Heart left ventricle (tissue), 16 donors: ENCODE measurements at regions not wholly inside any gene's neighbourhood (a gene's known extent, or its start where the extent isn't known, plus 50 kb on each side); places are given as distances from the start of the nearest gene placed in this dataset.

Experiments
- ATAC-seq, 4 donors: fragments of 200-7000 bp; cut with Tn5 transposase; one replicate each; pipeline ENCODE4 v1.9.1; 2020 to 2022; ENCODE audit warnings: moderate library complexity in 4 of 4, mild to moderate bottlenecking in 3 of 4, moderate number of reproducible peaks in 1 of 4
- DNase-seq, 5 donors: peaks; one replicate each; pipeline ENCODE4 v3.0.0-alpha.2; 2020
- H3K27ac ChIP-seq, 12 donors: fragments of 200-600 bp; sonication (generic) in 4 of 12; one replicate each; pipeline versions ENCODE4 v1.5.0 to v1.8.0; 2016 to 2022; ENCODE audit warnings: mild to moderate bottlenecking in 2 of 12
- H3K27me3 ChIP-seq, 9 donors: fragments of 200-600 bp; sonication (generic) in 2 of 9; one replicate each; pipeline versions ENCODE4 v1.5.1 to v1.8.0; 2016 to 2022; ENCODE audit warnings: mild to moderate bottlenecking in 3 of 9
- H3K36me3 ChIP-seq, 9 donors: fragments of 200-600 bp; sonication (generic) in 2 of 9; one replicate each; pipeline versions ENCODE4 v1.5.0 to v1.8.0; 2018 to 2022; ENCODE audit warnings: mild to moderate bottlenecking in 2 of 9
- H3K4me1 ChIP-seq, 12 donors: fragments of 200-600 bp; sonication (generic) in 4 of 12; one replicate each; pipeline versions ENCODE4 v1.5.0 to v1.8.0; 2016 to 2022; ENCODE audit warnings: mild to moderate bottlenecking in 3 of 12
- H3K4me3 ChIP-seq, 12 donors: fragments of 200-600 bp; sonication (generic) in 4 of 12; one replicate each; pipeline versions ENCODE4 v1.5.0 to v1.8.0; 2017 to 2022; ENCODE audit warnings: mild to moderate bottlenecking in 9 of 12, moderate library complexity in 4 of 12
- H3K9me3 ChIP-seq, 12 donors: fragments of 200-600 bp; sonication (generic) in 4 of 12; one replicate each; pipeline versions ENCODE4 v1.5.0 to v1.8.0; 2016 to 2022; ENCODE audit warnings: mild to moderate bottlenecking in 1 of 12
- CTCF ChIP-seq, 12 donors: fragments of 200-600 bp; sonication (generic) in 4 of 12; IDR thresholded peaks; one replicate each; pipeline versions ENCODE4 v1.5.0 to v1.8.0; 2018 to 2022; ENCODE audit warnings: antibody characterized with exemption in 12 of 12, mild to moderate bottlenecking in 5 of 12
- POLR2A ChIP-seq, 2 donors: fragments of 450-650 bp; IDR thresholded peaks; one replicate each; pipeline ENCODE4 v1.6.1; 2017; ENCODE audit warnings: antibody characterized with exemption in 2 of 2, mild to moderate bottlenecking in 2 of 2, moderate library complexity in 2 of 2
- WGBS, 4 donors: extraction: QIAGEN DNeasy Blood & Tissue Kit in 2 of 4; methylation state at CpG; one replicate each; pipeline versions ENCODE4 v1.1.5 to v1.1.7; 2013 to 2018; 5-methylcytosine and 5-hydroxymethylcytosine counted together
- intact Hi-C, 10 donors: fragments of 100-400 bp; cut with DNase I; formaldehyde crosslinking; loops; one replicate each; pipeline versions ENCODE4 v1.11.1 to v1.14.2; 2022
- donor health status: ischemic (EF 13 %, LVEDD 7.1; RV severe dilation, severe dysfunction).
- donor health status: healthy with polysubstance abuse.
- donor health status: DM: no; HTN: yes; CAD: no.
- donor health status: DM: no; HTN: no; CAD: no.
- donor health status: ischemic (EF 25% LVEDD 6.9; RV normal size, moderate dysfunction).
- donor health status: ischemic (EF 25% LVEDD 5.7; RV mildly dilated, moderate dysfunction).
- donor health status: healthy.
- donor health status: DM: yes; HTN: yes; CAD: no.
- donor health status: ischemic (EF 35%, LVEDD 5.7; RV mildly dilated, moderate dysfunction).
- donor health status: nonischemic (EF 11% LVEDD 7.7; RV severe dilation, severe dysfunction).
- donor health status: DM: yes; HTN: yes; CAD: no.
- donor health status: PGD.
- donor health status: ischemic (EF 29% LVEDD 5.4; RV normal size, mild dysfunction).
- donor health status: nonischemic (EF 23%, LVEDD 6.1; RV moderate dilation, normal function).

- Histone ChIP-seq H3K27me3 (no peaks in the 10 kb centered on the region), H3K4me1 (peaks cover 0 to 26% (median 12%) of the 10 kb centered on the region in 12 donors), H3K27ac (peak overlapping the region in 4 of 12 donors; percentile 58 to 73 (median 62)), H3K9me3 (peaks cover 0 to 9% (median 0%) of the 10 kb centered on the region in 12 donors), H3K4me3 (no peak overlapping the region), H3K36me3 (no peaks in the 10 kb centered on the region)
- 91 to 95% (median 92%) methylated on average over 1 of the region's 1 CpG for WGBS, 4 donors
- no peak for TF ChIP-seq POLR2A (IDR thresholded peaks at IDR 0.05)
- TF ChIP-seq CTCF (IDR thresholded peaks at IDR 0.05) = no peak
- DNase-seq (no peak), ATAC-seq (no peak)
- intact Hi-C loops = loop anchor here in 1 of 10 donors (2.0 kb wide), 1 partner anchor 506 kb away; the partner anchor contains the start of gene PLPP3
Observed at GRCh38 chr1:56072310-56072709, 507.1 kb downstream of the PLPP3 start.

- ATAC-seq (no peak), DNase-seq (no peak)
- H3K4me3 ChIP-seq = no peak overlapping the region
- peaks cover 0 to 7% (median 0%) of the 10 kb centered on the region in 12 donors for H3K9me3 ChIP-seq
- H3K27me3 ChIP-seq = no peaks in the 10 kb centered on the region
- TF ChIP-seq CTCF (IDR thresholded peaks at IDR 0.05) (no peak), POLR2A (IDR thresholded peaks at IDR 0.05) (no peak)
- H3K27ac ChIP-seq = no peak overlapping the region
- 97 to 98% (median 97%) methylated on average over 3 of the region's 3 CpGs for WGBS, 4 donors
- peaks cover 0 to 26% (median 12%) of the 10 kb centered on the region in 12 donors for H3K4me1 ChIP-seq
- intact Hi-C loops = no loop called here
- no peaks in the 10 kb centered on the region for H3K36me3 ChIP-seq
Observed at GRCh38 chr1:56071351-56071750, 508.0 kb downstream of the PLPP3 start.

GRCh38 chr1:56070601-56071000, 508.8 kb downstream of the PLPP3 start:
- no peak for DNase-seq
- peaks cover 0 to under 1% (median 0%) of the 10 kb centered on the region in 12 donors for H3K9me3 ChIP-seq
- peaks cover 0 to 26% (median 12%) of the 10 kb centered on the region in 12 donors for H3K4me1 ChIP-seq
- WGBS, 4 donors = 84 to 91% (median 89%) methylated on average over 1 of the region's 1 CpG
- no peak for TF ChIP-seq CTCF (IDR thresholded peaks at IDR 0.05)
- TF ChIP-seq POLR2A (IDR thresholded peaks at IDR 0.05) = no peak
- no peak overlapping the region for H3K27ac ChIP-seq
- intact Hi-C loops = no loop called here
- H3K27me3 ChIP-seq = no peaks in the 10 kb centered on the region
- ATAC-seq = no peak
- no peak overlapping the region for H3K4me3 ChIP-seq
- H3K36me3 ChIP-seq = no peaks in the 10 kb centered on the region

- H3K27ac ChIP-seq = no peak overlapping the region
- 90 to 97% (median 93%) methylated on average over 1 of the region's 1 CpG for WGBS, 4 donors
- TF ChIP-seq POLR2A (IDR thresholded peaks at IDR 0.05) = no peak
- TF ChIP-seq CTCF (IDR thresholded peaks at IDR 0.05) = no peak
- H3K27me3 ChIP-seq = no peaks in the 10 kb centered on the region
- ATAC-seq = no peak
- intact Hi-C loops = loop anchor here in 2 of 10 donors (10.0 kb wide), 2 partner anchors 315 to 505 kb away; partner anchors contain the start of gene PLPP3 (in 1 of the 2)
- H3K4me1 ChIP-seq = peaks cover 0 to 26% (median 12%) of the 10 kb centered on the region in 12 donors
- H3K9me3 ChIP-seq = no peaks in the 10 kb centered on the region
- no peaks in the 10 kb centered on the region for H3K36me3 ChIP-seq
- H3K4me3 ChIP-seq = no peak overlapping the region
- no peak for DNase-seq
Observed at GRCh38 chr1:56069824-56070223, 509.5 kb downstream of the PLPP3 start.
